ENCODE measurements at regions not wholly inside any gene's neighbourhood (a gene's known extent, or its start where the extent isn't known, plus 50 kb on each side); places are given as distances from the start of the nearest gene placed in this dataset.
A peak's percentile ranks its signal among the peaks of the same experiment; 100 is the strongest.

GRCh38 chr10:61136139-61136538 is 192.2 kb upstream of the RHOBTB1 start:
- no peak for DNase-seq

DNA sequence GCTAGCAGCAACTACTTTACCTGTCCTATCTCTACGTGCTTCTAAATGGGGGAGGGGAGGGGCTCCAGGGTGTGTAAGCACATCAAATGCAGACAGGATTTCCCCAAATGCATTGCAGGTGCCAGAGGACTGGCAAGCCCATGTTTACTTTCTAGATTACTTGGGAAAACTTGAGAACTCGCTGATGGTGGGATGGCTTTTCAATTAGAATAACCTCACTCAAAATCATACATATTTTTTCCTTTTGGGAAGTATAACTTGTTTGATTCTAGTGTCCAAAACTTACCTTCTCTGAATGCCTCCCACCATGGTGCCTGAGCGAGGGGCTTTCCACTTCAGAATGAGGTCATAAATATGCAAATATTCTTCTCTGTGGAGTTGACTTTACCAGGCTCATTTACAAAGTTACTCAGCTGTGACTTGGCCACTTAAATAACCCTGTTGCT is 191.3 kb upstream of the RHOBTB1 start:
- DNase-seq = peak; percentile 24

DNA sequence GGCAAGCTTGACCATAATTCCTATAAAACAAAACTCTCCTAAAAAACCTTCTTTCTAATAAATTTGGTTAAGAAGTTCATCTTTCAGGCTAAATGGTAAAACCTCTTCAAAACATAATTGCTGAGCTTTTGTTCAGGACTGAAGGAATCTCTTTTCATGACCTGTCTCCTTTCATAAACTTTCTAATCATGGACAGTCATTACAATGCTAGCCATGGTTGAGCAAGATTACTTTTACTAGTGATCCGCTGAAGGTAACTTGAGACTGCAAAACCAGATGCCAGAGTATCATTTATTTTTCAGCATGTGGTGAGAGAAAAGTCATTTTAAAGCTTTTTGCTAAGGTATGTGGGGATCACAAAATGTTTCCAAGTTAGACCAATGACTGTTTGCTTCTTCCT is 186.4 kb upstream of the RHOBTB1 start:
- DNase-seq = no peak

DNA sequence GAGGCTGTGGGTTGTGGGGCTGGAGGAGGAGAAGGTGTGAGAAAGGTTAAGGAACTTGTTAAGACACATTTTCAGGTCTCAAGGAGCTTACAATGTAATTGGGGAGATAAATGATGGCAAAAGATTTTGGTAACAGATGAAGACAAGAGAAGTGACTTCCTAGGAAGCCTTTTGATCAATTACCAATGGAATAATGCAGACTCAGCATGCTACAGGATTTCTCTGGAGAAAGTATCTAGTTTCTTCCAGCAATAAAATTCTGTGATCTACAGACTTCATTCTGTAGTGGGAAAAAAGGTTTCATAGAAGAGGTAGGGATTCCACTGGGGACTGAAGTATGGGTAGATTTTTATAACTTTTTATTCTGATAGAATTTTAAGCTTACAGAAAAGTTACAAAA is 184.2 kb upstream of the RHOBTB1 start:
- no peak for DNase-seq

GRCh38 chr10:61125560-61126170 is 181.7 kb upstream of the RHOBTB1 start:
- no peak for DNase-seq

DNA sequence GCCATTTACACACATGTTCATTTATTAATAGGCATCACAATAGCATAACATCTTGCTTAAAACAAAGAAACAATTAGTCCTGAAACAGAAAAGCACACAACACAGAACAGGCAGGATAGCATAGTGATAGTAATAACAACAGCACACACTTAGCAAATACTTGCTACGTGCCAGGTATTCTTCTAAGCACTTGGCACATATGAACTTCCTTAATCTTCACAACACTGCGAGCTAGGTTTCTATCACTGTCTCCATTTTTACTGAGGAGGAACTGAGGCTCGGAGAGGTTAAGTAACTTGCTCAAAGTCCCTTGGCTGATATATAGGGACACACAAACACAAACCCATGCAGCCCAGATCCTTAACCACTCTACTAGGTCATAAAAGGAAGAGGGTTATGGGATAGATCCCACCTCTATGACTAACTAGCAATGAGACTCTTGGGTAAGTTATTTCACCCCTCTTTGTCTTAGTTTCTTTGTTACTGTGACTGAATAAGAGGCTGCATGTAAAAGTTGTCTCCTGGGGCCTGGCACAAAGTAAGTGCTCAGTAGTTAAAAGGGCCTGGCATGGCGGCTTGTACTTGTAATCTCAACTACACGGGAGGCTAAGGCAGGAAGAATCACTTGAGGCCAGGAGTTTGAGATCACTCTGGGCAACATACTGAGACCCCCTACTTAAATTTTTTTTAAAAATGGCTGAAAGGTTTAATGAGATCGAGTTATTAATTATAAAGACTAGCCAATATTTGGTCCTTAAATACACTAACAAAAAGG is 181.0 kb upstream of the RHOBTB1 start:
- DNase-seq = no peak

DNA sequence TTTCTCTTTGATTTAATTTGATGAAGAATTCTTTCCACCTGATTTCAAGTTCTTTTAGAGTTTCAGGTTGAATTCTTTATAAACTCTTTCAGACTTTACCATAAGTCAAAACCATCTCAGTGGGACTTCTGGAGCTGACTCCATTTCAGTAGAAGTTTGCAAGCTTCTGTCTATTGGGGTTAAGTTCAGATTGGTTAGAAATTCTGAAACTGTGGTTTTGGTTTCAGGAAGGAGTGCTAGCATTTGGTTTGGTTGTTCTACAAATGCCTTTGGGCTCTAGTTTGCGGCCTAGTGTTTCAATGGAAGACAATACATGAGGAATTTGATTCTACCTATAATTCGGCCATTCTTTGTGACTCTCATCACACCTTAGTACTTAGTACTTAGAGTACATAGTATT is 176.8 kb upstream of the RHOBTB1 start:
- DNase-seq = no peak

- DNase-seq = no peak
These were observed 175.6 kb upstream of the RHOBTB1 start for GRCh38 chr10:61119573-61119972.

- DNase-seq = no peak
These were observed 171.9 kb upstream of the RHOBTB1 start for GRCh38 chr10:61115897-61116296.

DNA sequence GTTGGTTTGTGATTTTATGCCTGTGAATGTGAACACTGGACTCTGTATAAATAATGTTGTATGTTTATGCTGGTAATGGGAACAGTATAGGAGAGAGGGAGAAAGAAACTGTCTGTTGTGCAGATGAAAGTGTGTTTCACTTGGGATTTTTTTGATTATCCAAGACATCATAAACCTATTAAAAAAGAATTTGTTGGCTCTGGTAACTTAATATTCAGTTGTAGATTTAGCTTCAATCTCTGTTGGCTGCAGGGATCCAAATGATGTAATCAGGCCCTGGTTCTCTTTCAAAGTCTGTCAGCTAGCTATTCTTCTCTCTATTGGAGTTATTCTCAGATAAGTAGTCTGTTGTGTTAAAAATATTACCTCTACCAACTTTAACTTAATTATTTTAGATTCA is 168.8 kb upstream of the RHOBTB1 start:
- no peak for DNase-seq

- DNase-seq = no peak
These were observed 167.0 kb upstream of the RHOBTB1 start for GRCh38 chr10:61110936-61111335.

- DNase-seq = no peak
These were observed 166.3 kb upstream of the RHOBTB1 start for GRCh38 chr10:61110188-61110844.

GRCh38 chr10:61108915-61109314 is 164.9 kb upstream of the RHOBTB1 start:
- DNase-seq = no peak

DNA sequence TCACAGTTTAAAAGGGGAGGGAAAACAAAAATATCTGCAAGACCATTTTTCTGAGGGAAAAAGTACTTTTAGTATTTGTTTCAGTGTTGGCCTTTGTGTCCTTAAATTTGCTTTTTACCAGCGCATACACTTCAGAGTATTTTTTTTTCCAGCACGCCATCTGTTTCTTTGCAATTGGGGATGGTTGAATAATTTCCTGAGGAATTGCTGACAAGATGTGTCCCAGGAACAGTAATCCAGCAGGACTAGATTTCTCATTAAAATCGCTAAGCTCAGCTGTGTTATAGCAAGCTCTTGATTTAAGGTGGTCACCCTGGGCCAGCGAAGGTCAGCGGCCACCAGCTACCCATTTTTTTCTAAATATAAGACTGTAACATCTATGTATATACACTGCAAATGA is 156.9 kb upstream of the RHOBTB1 start:
- DNase-seq = no peak

DNA sequence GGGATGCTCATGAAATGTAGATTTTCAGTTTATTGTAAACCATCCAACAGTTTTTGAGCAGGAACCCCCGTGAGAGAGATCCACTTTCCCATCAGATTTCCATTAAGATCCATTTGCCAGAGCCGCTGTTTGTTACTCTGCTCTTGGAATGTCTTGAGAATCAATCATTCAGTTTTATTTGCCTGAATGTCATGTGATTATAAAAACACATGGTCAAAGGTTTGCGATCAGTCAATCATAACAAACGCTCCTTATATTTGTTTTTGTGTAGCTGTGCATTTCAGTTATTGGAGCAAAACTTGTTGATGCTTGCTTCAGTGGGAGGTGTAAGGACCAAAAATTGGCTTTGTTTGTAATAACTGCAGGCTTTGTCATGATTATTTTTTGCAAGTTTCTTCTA is 155.8 kb upstream of the RHOBTB1 start:
- no peak for DNase-seq

DNA sequence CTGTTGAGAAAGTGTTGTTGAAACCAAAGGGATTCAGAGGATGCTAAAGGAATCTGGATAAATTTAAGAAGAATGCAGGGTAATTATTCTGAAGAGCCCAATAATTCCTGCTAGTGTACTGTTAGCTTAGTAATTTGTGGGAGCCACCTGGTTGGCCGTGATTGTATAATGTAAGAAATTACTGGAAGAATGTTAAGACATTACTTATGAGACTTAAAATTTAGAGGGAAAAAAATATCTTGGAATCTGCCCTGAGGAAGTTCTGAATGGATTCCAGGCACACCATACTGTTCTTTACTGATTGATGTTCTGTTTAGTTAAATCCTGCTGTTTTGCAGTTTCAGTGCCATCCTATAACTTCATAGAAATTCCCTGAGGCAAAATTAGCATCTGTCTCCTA is 155.0 kb upstream of the RHOBTB1 start:
- DNase-seq = no peak

- no peak for DNase-seq
These were observed 153.0 kb upstream of the RHOBTB1 start for GRCh38 chr10:61097026-61097425.

DNA sequence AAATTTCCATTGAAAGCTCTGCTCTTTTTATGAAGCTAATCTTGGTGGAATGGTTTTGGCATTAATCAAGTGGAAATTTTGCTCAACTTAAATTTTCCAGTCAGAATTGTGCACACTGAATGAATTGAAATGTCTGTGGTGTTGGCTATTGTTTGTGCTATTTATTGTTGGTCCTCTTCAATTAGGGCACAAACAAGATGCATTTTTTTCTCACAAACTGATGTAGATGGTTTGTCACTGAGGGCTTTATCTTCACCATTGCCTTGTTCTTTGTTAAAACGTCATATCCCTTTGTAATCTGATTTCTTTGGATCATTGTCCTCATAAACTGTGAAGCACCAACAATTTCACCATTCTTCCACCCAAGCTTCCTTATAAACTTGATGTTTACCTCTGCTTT is 152.1 kb upstream of the RHOBTB1 start:
- DNase-seq = no peak

GRCh38 chr10:61091531-61091930 is 147.5 kb upstream of the RHOBTB1 start:
- no peak for DNase-seq

DNA sequence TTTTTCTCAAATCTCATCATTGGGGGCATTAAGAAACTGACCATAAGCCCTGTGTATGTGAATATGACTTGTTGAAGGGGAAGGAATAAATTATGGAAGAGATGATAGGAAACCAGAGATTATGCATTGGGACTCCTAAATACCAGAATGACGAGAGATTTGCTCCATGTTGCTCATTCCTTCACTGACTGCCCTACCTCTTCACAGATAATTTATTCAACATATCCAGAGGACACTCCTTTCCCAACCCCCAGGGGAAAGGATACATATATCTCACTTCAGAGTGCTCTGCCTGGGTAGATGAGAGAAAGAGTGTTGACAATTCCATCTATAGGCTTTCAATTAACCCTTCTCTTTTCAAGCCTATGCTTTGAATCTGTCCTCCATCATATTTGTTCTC is 145.3 kb upstream of the RHOBTB1 start:
- no peak for DNase-seq

DNA sequence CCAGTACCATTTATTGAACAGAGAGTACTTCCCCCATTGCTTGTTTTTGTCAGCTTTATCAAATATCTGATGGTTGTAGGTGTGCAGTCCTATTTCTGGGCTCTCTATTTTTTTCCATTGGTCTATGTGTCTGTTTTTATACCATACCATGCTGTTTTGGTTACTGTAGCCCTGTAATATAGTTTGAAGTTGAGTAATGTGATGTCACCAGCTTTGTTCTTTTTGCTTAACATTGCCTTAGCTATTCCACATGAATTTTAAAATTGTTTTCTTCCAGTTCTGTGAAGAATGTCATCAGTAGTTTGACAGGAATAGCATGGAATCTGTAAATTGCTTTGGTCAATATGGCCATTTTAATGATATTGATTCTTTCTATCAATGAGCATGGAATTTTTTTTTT is 140.5 kb upstream of the RHOBTB1 start:
- no peak for DNase-seq

- no peak for DNase-seq
These were observed 137.3 kb upstream of the RHOBTB1 start for GRCh38 chr10:61081301-61081700.

GRCh38 chr10:61078542-61079275 is 134.7 kb upstream of the RHOBTB1 start:
- DNase-seq = no peak
